H9 (cell line): ENCODE measurements at regions not wholly inside any gene's neighbourhood (a gene's known extent, or its start where the extent isn't known, plus 50 kb on each side); places are given as distances from the start of the nearest gene placed in this dataset.

Experiments
- DNase-seq: peaks from one replicate; pipeline ENCODE4 v3.0.0-alpha.2; 2017
- H2AFZ ChIP-seq: one replicate; pipeline ENCODE4 v1.6.1; 2013; ENCODE audit warnings: mild to moderate bottlenecking, low read length, control low read depth, moderate library complexity
- H2AK5ac ChIP-seq: 2 replicates; pipeline ENCODE4 v1.6.1; 2013; ENCODE audit warnings: low read length, control low read depth, mixed read lengths; ENCODE audit not compliant: insufficient read length
- H2BK120ac ChIP-seq: one replicate; pipeline ENCODE4 v1.6.1; 2013; ENCODE audit warnings: low read depth, mild to moderate bottlenecking, low read length, control low read depth, inconsistent platforms; ENCODE audit not compliant: poor library complexity, severe bottlenecking
- H2BK12ac ChIP-seq: 2 replicates; pipeline ENCODE4 v1.6.1; 2013; ENCODE audit warnings: low read length, control low read depth, mixed read lengths, low read depth; ENCODE audit not compliant: insufficient read length
- H2BK15ac ChIP-seq: 2 replicates; pipeline ENCODE4 v1.6.1; 2013; ENCODE audit warnings: low read depth, low read length, control low read depth
- H2BK20ac ChIP-seq: one replicate; pipeline ENCODE4 v1.6.1; 2013; ENCODE audit warnings: low read depth, mild to moderate bottlenecking, low read length, control low read depth, inconsistent platforms; ENCODE audit not compliant: poor library complexity, severe bottlenecking
- H2BK5ac ChIP-seq: 2 replicates; pipeline ENCODE4 v1.6.1; 2013; ENCODE audit warnings: low read length, control low read depth, mixed read lengths; ENCODE audit not compliant: insufficient read length
- H3K14ac ChIP-seq: 2 replicates; pipeline ENCODE4 v1.6.1; 2013; ENCODE audit warnings: low read length, control low read depth; ENCODE audit not compliant: insufficient read depth
- H3K18ac ChIP-seq: 2 replicates; pipeline ENCODE4 v1.6.1; 2013; ENCODE audit warnings: low read depth, mild to moderate bottlenecking, mixed read lengths, low read length, control low read depth; ENCODE audit not compliant: insufficient read length
- H3K23ac ChIP-seq: 2 replicates; pipeline ENCODE4 v1.6.1; 2013; ENCODE audit warnings: low read length, control low read depth, mixed read lengths, low read depth; ENCODE audit not compliant: insufficient read length
- H3K23me2 ChIP-seq: 2 replicates; pipeline ENCODE4 v1.6.1; 2013; ENCODE audit warnings: low read depth, mild to moderate bottlenecking, mixed read lengths, low read length, control low read depth; ENCODE audit not compliant: insufficient read length, poor library complexity, severe bottlenecking
- H3K27ac ChIP-seq: 2 replicates; pipeline ENCODE4 v1.5.1; 2013; ENCODE audit warnings: low read length, control low read depth, mixed read lengths, low read depth; ENCODE audit not compliant: insufficient read length
- H3K27me3 ChIP-seq: 2 replicates; pipeline ENCODE4 v1.6.1; 2013; ENCODE audit warnings: low read length, control low read depth, inconsistent platforms; ENCODE audit not compliant: insufficient read depth
- H3K4ac ChIP-seq: 2 replicates; pipeline ENCODE4 v1.6.1; 2013; ENCODE audit warnings: low read depth, mild to moderate bottlenecking, control low read depth, inconsistent platforms, low read length, moderate library complexity
- H3K4me1 ChIP-seq: 2 replicates; pipeline ENCODE4 v1.6.1; 2013; ENCODE audit warnings: low read length, control low read depth, inconsistent platforms; ENCODE audit not compliant: insufficient read depth
- H3K4me2 ChIP-seq: 2 replicates; pipeline ENCODE4 v1.6.1; 2013; ENCODE audit warnings: low read length, control low read depth, mixed read lengths; ENCODE audit not compliant: insufficient read length, insufficient read depth
- H3K56ac ChIP-seq: 2 replicates; pipeline ENCODE4 v1.6.1; 2013; ENCODE audit warnings: low read depth, mild to moderate bottlenecking, mixed read lengths, low read length, control low read depth; ENCODE audit not compliant: insufficient read length
- H3K79me1 ChIP-seq: 2 replicates; pipeline ENCODE4 v1.6.1; 2013; ENCODE audit warnings: low read depth, mild to moderate bottlenecking, moderate library complexity, low read length, control low read depth, inconsistent platforms; ENCODE audit not compliant: insufficient read depth, poor library complexity, severe bottlenecking
- H3K79me2 ChIP-seq: 2 replicates; pipeline ENCODE4 v1.6.1; 2013; ENCODE audit warnings: low read length, control low read depth, inconsistent platforms; ENCODE audit not compliant: insufficient read depth
- H3K9ac ChIP-seq: 2 replicates; pipeline ENCODE4 v1.6.1; 2013; ENCODE audit warnings: low read length, control low read depth, mixed read lengths; ENCODE audit not compliant: insufficient read length; ENCODE audit errors: extremely low read depth
- H3K9me3 ChIP-seq: one replicate; pipeline ENCODE4 v1.6.1; 2013; ENCODE audit warnings: low read depth, low read length, inconsistent platforms; ENCODE audit not compliant: control insufficient read depth
- H3T11ph ChIP-seq: one replicate; pipeline ENCODE4 v1.6.1; 2013; ENCODE audit warnings: mild to moderate bottlenecking, low read length, control low read depth, inconsistent platforms
- H4K20me1 ChIP-seq: one replicate; pipeline ENCODE4 v1.6.1; 2013; ENCODE audit not compliant: control insufficient read depth, insufficient read length, insufficient read depth
- H4K5ac ChIP-seq: 2 replicates; pipeline ENCODE4 v1.6.1; 2013; ENCODE audit warnings: low read depth, mild to moderate bottlenecking, mixed read lengths, low read length, control low read depth; ENCODE audit not compliant: insufficient read length
- H4K8ac ChIP-seq: replicated peaks from 2 replicates; pipeline ENCODE4 v1.6.1; 2013; ENCODE audit warnings: low read length, control low read depth, mixed read lengths, low read depth; ENCODE audit not compliant: insufficient read length
- H4K91ac ChIP-seq: 2 replicates; pipeline ENCODE4 v1.6.1; 2013; ENCODE audit warnings: low read depth, mild to moderate bottlenecking, moderate library complexity, mixed read lengths, low read length, control low read depth; ENCODE audit not compliant: insufficient read length
- H3K27ac Mint-ChIP-seq, 3 experiments: 2 replicates in 2 of 3; 3 replicates in 1 of 3; pipeline ENCODE4 v1.8.0; 2020 to 2021; ENCODE audit warnings: mixed read lengths in 3 of 3, mild to moderate bottlenecking in 1 of 3, moderate library complexity in 1 of 3
- H3K27me3 Mint-ChIP-seq: 2 replicates; pipeline ENCODE4 v1.8.0; 2021; ENCODE audit warnings: low read depth, mild to moderate bottlenecking, moderate library complexity, mixed read lengths
- H3K36me3 Mint-ChIP-seq, 3 experiments: 2 replicates in 2 of 3; 3 replicates in 1 of 3; pipeline ENCODE4 v1.8.0; 2020 to 2021; ENCODE audit warnings: low read depth in 3 of 3, mixed read lengths in 3 of 3; ENCODE audit not compliant: insufficient read depth in 1 of 3
- H3K4me1 Mint-ChIP-seq, 2 experiments: 2 replicates each; pipeline ENCODE4 v1.8.0; 2020; ENCODE audit warnings: mixed read lengths in 2 of 2
- H3K4me3 Mint-ChIP-seq, 2 experiments: 2 replicates in 1 of 2; 3 replicates in 1 of 2; pipeline ENCODE4 v1.8.0; 2020 to 2021; ENCODE audit warnings: mild to moderate bottlenecking in 2 of 2, mixed read lengths in 2 of 2, moderate library complexity in 1 of 2
- H3K9me3 Mint-ChIP-seq, 2 experiments: 2 replicates in 1 of 2; 3 replicates in 1 of 2; pipeline ENCODE4 v1.8.0; 2020; ENCODE audit warnings: mild to moderate bottlenecking in 2 of 2, mixed read lengths in 2 of 2, moderate library complexity in 1 of 2
- WGBS: extraction: QIAGEN DNeasy Blood & Tissue Kit; methylation state at CpG from one replicate; pipeline ENCODE4 v1.1.7; 2013; ENCODE audit warnings: missing lambda C conversion rate, low lambda C conversion rate, mixed read lengths; ENCODE audit not compliant: insufficient read length; ENCODE audit errors: extremely low coverage; 5-methylcytosine and 5-hydroxymethylcytosine counted together
- TF ChIP-seq, protein P1 (sequence below): fragments of 200-600 bp; sonication (generic); conservative IDR thresholded peaks from 3 replicates; pipeline ENCODE4 v1.8.0; 2021; ENCODE audit warnings: antibody characterized with exemption, mild to moderate bottlenecking

DNA sequence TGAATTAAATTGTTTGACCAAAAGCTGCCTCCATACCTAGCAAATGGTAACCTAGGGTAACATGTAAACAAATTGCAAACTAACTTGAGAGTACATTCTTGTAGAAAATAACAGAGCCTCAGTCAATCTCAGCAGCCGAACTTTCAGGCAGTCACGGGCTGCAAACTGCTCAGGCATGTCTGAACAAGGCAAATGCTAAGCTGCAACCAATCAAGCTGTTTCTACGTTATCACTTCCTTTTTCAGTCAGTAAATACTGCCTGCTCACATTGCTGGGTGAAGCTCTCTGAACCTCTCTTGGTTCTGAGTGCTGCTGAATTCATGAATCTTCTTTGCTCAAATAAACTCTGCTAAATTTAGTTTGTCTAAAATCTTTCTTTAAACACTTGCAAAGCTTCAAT is 1212.4 kb downstream of the SORCS1 start:
- Histone ChIP-seq H3K79me2 (no peaks in the 10 kb centered on the region), H3K4me1 (no peaks in the 10 kb centered on the region), H3K56ac (no peak overlapping the region), H2BK5ac (no peak overlapping the region), H2BK20ac (no peak overlapping the region), H4K8ac (no peak overlapping the region), H2AFZ (no peak overlapping the region), H3K9ac (no peak overlapping the region), H2BK12ac (no peak overlapping the region), H4K91ac (no peak overlapping the region), H4K20me1 (no peaks in the 10 kb centered on the region), H3K18ac (no peak overlapping the region), H3T11ph (no peak overlapping the region), H2BK15ac (no peak overlapping the region), H3K27me3 (no peaks in the 10 kb centered on the region), H3K23me2 (no peaks in the 10 kb centered on the region), H2BK120ac (no peak overlapping the region), H4K5ac (no peak overlapping the region), H3K27ac (no peak overlapping the region), H3K9me3 (no peaks in the 10 kb centered on the region), H3K14ac (no peak overlapping the region), H3K23ac (no peak overlapping the region), H3K4me2 (no peak overlapping the region), H3K79me1 (no peaks in the 10 kb centered on the region), H2AK5ac (no peak overlapping the region), H3K4ac (no peak overlapping the region)
- TF ChIP-seq, protein P1, sequence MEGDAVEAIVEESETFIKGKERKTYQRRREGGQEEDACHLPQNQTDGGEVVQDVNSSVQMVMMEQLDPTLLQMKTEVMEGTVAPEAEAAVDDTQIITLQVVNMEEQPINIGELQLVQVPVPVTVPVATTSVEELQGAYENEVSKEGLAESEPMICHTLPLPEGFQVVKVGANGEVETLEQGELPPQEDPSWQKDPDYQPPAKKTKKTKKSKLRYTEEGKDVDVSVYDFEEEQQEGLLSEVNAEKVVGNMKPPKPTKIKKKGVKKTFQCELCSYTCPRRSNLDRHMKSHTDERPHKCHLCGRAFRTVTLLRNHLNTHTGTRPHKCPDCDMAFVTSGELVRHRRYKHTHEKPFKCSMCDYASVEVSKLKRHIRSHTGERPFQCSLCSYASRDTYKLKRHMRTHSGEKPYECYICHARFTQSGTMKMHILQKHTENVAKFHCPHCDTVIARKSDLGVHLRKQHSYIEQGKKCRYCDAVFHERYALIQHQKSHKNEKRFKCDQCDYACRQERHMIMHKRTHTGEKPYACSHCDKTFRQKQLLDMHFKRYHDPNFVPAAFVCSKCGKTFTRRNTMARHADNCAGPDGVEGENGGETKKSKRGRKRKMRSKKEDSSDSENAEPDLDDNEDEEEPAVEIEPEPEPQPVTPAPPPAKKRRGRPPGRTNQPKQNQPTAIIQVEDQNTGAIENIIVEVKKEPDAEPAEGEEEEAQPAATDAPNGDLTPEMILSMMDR, result no peak
- Mint-ChIP-seq H3K4me1 (peaks cover 13% of the 10 kb centered on the region in 2 experiments), H3K4me3 (no peak overlapping the region), H3K27ac (peak overlapping the region; percentile 49 to 96 (median 94); a peak in 6 of 7 replicates), H3K36me3 (no peaks in the 10 kb centered on the region), H3K27me3 (no peaks in the 10 kb centered on the region), H3K9me3 (no peaks in the 10 kb centered on the region)
- peak; percentile 46 for DNase-seq
- no CpG with 5 or more reads among the region's 3 CpGs for WGBS
